Hepatocyte (in vitro differentiated cells): ENCODE measurements at regions not wholly inside any gene's neighbourhood (a gene's known extent, or its start where the extent isn't known, plus 50 kb on each side); places are given as distances from the start of the nearest gene placed in this dataset.
A peak's percentile ranks its signal among the peaks of the same experiment; 100 is the strongest.

Source experiments
- DNase-seq: peaks from one replicate; pipeline ENCODE4 v3.0.0-alpha.2; 2016; ENCODE audit warnings: low spot score
- H2AFZ ChIP-seq: fragments of 200-600 bp; sonication (generic); 2 replicates; pipeline ENCODE4 v1.6.0; 2016; ENCODE audit warnings: antibody characterized with exemption, mild to moderate bottlenecking
- H3K27ac ChIP-seq: fragments of 200-600 bp; sonication (generic); 2 replicates; pipeline ENCODE4 v1.5.1; 2016; ENCODE audit warnings: mild to moderate bottlenecking
- H3K27me3 ChIP-seq: fragments of 200-600 bp; sonication (generic); 2 replicates; pipeline ENCODE4 v1.6.1; 2016
- H3K36me3 ChIP-seq: fragments of 200-600 bp; sonication (generic); replicated peaks from 2 replicates; pipeline ENCODE4 v1.5.1; 2016; ENCODE audit warnings: low read depth; ENCODE audit not compliant: insufficient read depth
- H3K4me1 ChIP-seq: fragments of 200-600 bp; sonication (generic); 2 replicates; pipeline ENCODE4 v1.5.1; 2016; ENCODE audit warnings: mild to moderate bottlenecking, moderate library complexity; ENCODE audit not compliant: insufficient read depth
- H3K4me2 ChIP-seq: fragments of 200-600 bp; sonication (generic); 2 replicates; pipeline ENCODE4 v1.6.0; 2016
- H3K4me3 ChIP-seq: fragments of 200-600 bp; sonication (generic); 2 replicates; pipeline ENCODE4 v1.5.1; 2016; ENCODE audit warnings: mild to moderate bottlenecking
- H3K79me2 ChIP-seq: fragments of 200-600 bp; sonication (generic); 2 replicates; pipeline ENCODE4 v1.6.0; 2017; ENCODE audit warnings: mild to moderate bottlenecking
- H3K9me2 ChIP-seq: fragments of 200-600 bp; sonication (generic); replicated peaks from 2 replicates; pipeline ENCODE4 v1.6.0; 2017; ENCODE audit warnings: mild to moderate bottlenecking; ENCODE audit not compliant: insufficient read depth
- H3K9me3 ChIP-seq: fragments of 200-600 bp; sonication (generic); 2 replicates; pipeline ENCODE4 v1.5.1; 2016; ENCODE audit warnings: low read depth, mild to moderate bottlenecking
- H4K20me1 ChIP-seq: fragments of 200-600 bp; sonication (generic); 2 replicates; pipeline ENCODE4 v1.6.0; 2016; ENCODE audit warnings: mild to moderate bottlenecking; ENCODE audit not compliant: insufficient read depth, poor library complexity, severe bottlenecking
- CTCF ChIP-seq: fragments of 200-600 bp; sonication (generic); IDR thresholded peaks from 2 replicates; pipeline ENCODE4 v1.5.1; 2016; ENCODE audit warnings: antibody characterized with exemption, mild to moderate bottlenecking; ENCODE audit not compliant: poor library complexity
- EZH2 ChIP-seq: fragments of 200-600 bp; sonication (generic); IDR thresholded peaks from 2 replicates; pipeline ENCODE4 v1.6.1; 2016; ENCODE audit warnings: antibody characterized with exemption, mild to moderate bottlenecking, borderline replicate concordance
- EZH2phosphoT487 ChIP-seq: fragments of 200-600 bp; sonication (generic); IDR thresholded peaks from one replicate; pipeline ENCODE4 v1.6.1; 2018; ENCODE audit warnings: antibody characterized with exemption, mild to moderate bottlenecking, low read depth, moderate library complexity; ENCODE audit not compliant: unreplicated experiment, severe bottlenecking
- WGBS: methylation state at CpG from one replicate; pipeline ENCODE4 v1.1.6; 2016; ENCODE audit warnings: low lambda C conversion rate; ENCODE audit errors: missing lambda C conversion rate; 5-methylcytosine and 5-hydroxymethylcytosine counted together

GRCh38 chr14:21866479-21866878 lies 192.9 kb upstream of the OR4E1 start:
- Histone ChIP-seq H3K4me2 (no peak overlapping the region), H3K4me3 (no peak overlapping the region), H3K27me3 (no peaks in the 10 kb centered on the region), H3K36me3 (no peaks in the 10 kb centered on the region), H4K20me1 (no peaks in the 10 kb centered on the region), H3K27ac (no peak overlapping the region), H3K79me2 (no peaks in the 10 kb centered on the region), H3K9me2 (no peaks in the 10 kb centered on the region), H3K4me1 (no peaks in the 10 kb centered on the region), H2AFZ (no peak overlapping the region), H3K9me3 (no peaks in the 10 kb centered on the region)
- TF ChIP-seq CTCF (no peak), EZH2phosphoT487 (no peak), EZH2 (no peak)
- DNase-seq: no peak

- H3K4me3 ChIP-seq: no peak overlapping the region
- no peak for DNase-seq
- H3K27me3 ChIP-seq: no peaks in the 10 kb centered on the region
- H3K27ac ChIP-seq: no peak overlapping the region
- no peaks in the 10 kb centered on the region for H3K9me3 ChIP-seq
- H3K4me2 ChIP-seq: no peak overlapping the region
- no peaks in the 10 kb centered on the region for H4K20me1 ChIP-seq
- no peaks in the 10 kb centered on the region for H3K79me2 ChIP-seq
- 91% methylated on average over 2 of the region's 2 CpGs for WGBS
- H3K4me1 ChIP-seq: no peaks in the 10 kb centered on the region
- no peak for TF ChIP-seq CTCF
- TF ChIP-seq EZH2phosphoT487: no peak
- TF ChIP-seq EZH2: no peak
- H3K36me3 ChIP-seq: no peaks in the 10 kb centered on the region
- no peak overlapping the region for H2AFZ ChIP-seq
- H3K9me2 ChIP-seq: no peaks in the 10 kb centered on the region
Measured at GRCh38 chr14:21863289-21863688, 189.7 kb upstream of the OR4E1 start.

- Histone ChIP-seq H3K4me2 (no peak overlapping the region), H3K27me3 (peaks cover 7% of the 10 kb centered on the region), H3K79me2 (no peaks in the 10 kb centered on the region), H3K9me3 (no peaks in the 10 kb centered on the region), H3K4me3 (no peak overlapping the region), H3K4me1 (no peaks in the 10 kb centered on the region), H2AFZ (no peak overlapping the region), H4K20me1 (no peaks in the 10 kb centered on the region), H3K36me3 (no peaks in the 10 kb centered on the region), H3K9me2 (no peaks in the 10 kb centered on the region), H3K27ac (no peak overlapping the region)
- no peak for DNase-seq
- 83% methylated on average over 4 of the region's 4 CpGs for WGBS
- TF ChIP-seq EZH2phosphoT487 (no peak), CTCF (no peak), EZH2 (no peak)
Measured at GRCh38 chr14:21861153-21861552, 187.5 kb upstream of the OR4E1 start.

- Histone ChIP-seq H2AFZ (no peak overlapping the region), H3K36me3 (no peaks in the 10 kb centered on the region), H3K9me2 (no peaks in the 10 kb centered on the region), H3K27ac (no peak overlapping the region), H3K79me2 (no peaks in the 10 kb centered on the region), H3K4me3 (no peak overlapping the region), H3K9me3 (no peaks in the 10 kb centered on the region), H4K20me1 (no peaks in the 10 kb centered on the region), H3K27me3 (peaks cover 7% of the 10 kb centered on the region), H3K4me1 (no peaks in the 10 kb centered on the region), H3K4me2 (no peak overlapping the region)
- DNase-seq: no peak
- no peak for TF ChIP-seq EZH2phosphoT487
- TF ChIP-seq CTCF: peak; percentile 32
- TF ChIP-seq EZH2: no peak
- 70% methylated on average over 3 of the region's 3 CpGs for WGBS
Measured at GRCh38 chr14:21860172-21860571, 186.6 kb upstream of the OR4E1 start.
